Right renal pelvis (tissue), 4 donors: ENCODE measurements at regions not wholly inside any gene's neighbourhood (a gene's known extent, or its start where the extent isn't known, plus 50 kb on each side); places are given as distances from the start of the nearest gene placed in this dataset.
"Not testable (repeated sequence)": the region's sequence is repeated elsewhere in the genome, so short reads cannot be mapped to it uniquely, and the experiment has no call there.

Experiments
- DNase-seq, 4 donors: peaks; one replicate each; pipeline ENCODE4 v3.0.0-alpha.2; 2013; ENCODE audit warnings: low read depth in 4 of 4, low spot score in 3 of 4, missing footprints in 1 of 4

GRCh38 chr4:19285146-19285545 lies 966.6 kb upstream of the SLIT2 start:
- DNase-seq: no peak

GRCh38 chr4:19278665-19279064 lies 973.0 kb upstream of the SLIT2 start:
- no peak for DNase-seq

GRCh38 chr4:19266566-19266965 lies 985.1 kb upstream of the SLIT2 start:
- no peak for DNase-seq

- DNase-seq: peak in 1 of 4 donors; percentile 5
Measured at GRCh38 chr4:19262467-19262866, 989.2 kb upstream of the SLIT2 start.

GRCh38 chr4:19260346-19260745 lies 991.4 kb upstream of the SLIT2 start:
- no peak for DNase-seq

GRCh38 chr4:19259920-19260319 lies 991.8 kb upstream of the SLIT2 start:
- DNase-seq: no peak

GRCh38 chr4:19256823-19257222 lies 994.9 kb upstream of the SLIT2 start:
- DNase-seq: no peak

- no peak for DNase-seq
Measured at GRCh38 chr4:19254486-19254885, 997.2 kb upstream of the SLIT2 start.

GRCh38 chr4:19248023-19248422 lies 1003.7 kb upstream of the SLIT2 start:
- DNase-seq: no peak

GRCh38 chr4:19241895-19242294 lies 1009.8 kb upstream of the SLIT2 start:
- no peak for DNase-seq

- DNase-seq: no peak
Measured at GRCh38 chr4:19239565-19239964, 1012.1 kb upstream of the SLIT2 start.

GRCh38 chr4:19236473-19236872 lies 1015.2 kb upstream of the SLIT2 start:
- DNase-seq: no peak

GRCh38 chr4:19230906-19231545 lies 1020.7 kb upstream of the SLIT2 start:
- no peak for DNase-seq

- DNase-seq: no peak
Measured at GRCh38 chr4:19227701-19228100, 1024.0 kb upstream of the SLIT2 start.

- DNase-seq: no peak
Measured at GRCh38 chr4:19224820-19225219, 1026.9 kb upstream of the SLIT2 start.

- DNase-seq: no peak
Measured at GRCh38 chr4:19216476-19216875, 1035.2 kb upstream of the SLIT2 start.

- DNase-seq: no peak
Measured at GRCh38 chr4:19214591-19215186, 1037.0 kb upstream of the SLIT2 start.

- peak in 2 of 4 donors; percentile 8 to 44 for DNase-seq
Measured at GRCh38 chr4:19213388-19213787, 1038.3 kb upstream of the SLIT2 start.

- DNase-seq: no peak
Measured at GRCh38 chr4:19205853-19206252, 1045.9 kb upstream of the SLIT2 start.

GRCh38 chr4:19197838-19198237 lies 1053.9 kb upstream of the SLIT2 start:
- DNase-seq: not testable (repeated sequence)

GRCh38 chr4:19195696-19196095 lies 1056.0 kb upstream of the SLIT2 start:
- DNase-seq: no peak

GRCh38 chr4:19194672-19195071 lies 1057.0 kb upstream of the SLIT2 start:
- DNase-seq: no peak
